H9 (cell line): ENCODE measurements at regions not wholly inside any gene's neighbourhood (a gene's known extent, or its start where the extent isn't known, plus 50 kb on each side); places are given as distances from the start of the nearest gene placed in this dataset.
"Not testable (repeated sequence)": the region's sequence is repeated elsewhere in the genome, so short reads cannot be mapped to it uniquely, and the experiment has no call there.

Experiments used
- DNase-seq: peaks from one replicate; pipeline ENCODE4 v3.0.0-alpha.2; 2017
- H2AFZ ChIP-seq: one replicate; pipeline ENCODE4 v1.6.1; 2013; ENCODE audit warnings: mild to moderate bottlenecking, low read length, control low read depth, moderate library complexity
- H2AK5ac ChIP-seq: 2 replicates; pipeline ENCODE4 v1.6.1; 2013; ENCODE audit warnings: low read length, control low read depth, mixed read lengths; ENCODE audit not compliant: insufficient read length
- H2BK120ac ChIP-seq: one replicate; pipeline ENCODE4 v1.6.1; 2013; ENCODE audit warnings: low read depth, mild to moderate bottlenecking, low read length, control low read depth, inconsistent platforms; ENCODE audit not compliant: poor library complexity, severe bottlenecking
- H2BK12ac ChIP-seq: 2 replicates; pipeline ENCODE4 v1.6.1; 2013; ENCODE audit warnings: low read length, control low read depth, mixed read lengths, low read depth; ENCODE audit not compliant: insufficient read length
- H2BK15ac ChIP-seq: 2 replicates; pipeline ENCODE4 v1.6.1; 2013; ENCODE audit warnings: low read depth, low read length, control low read depth
- H2BK20ac ChIP-seq: one replicate; pipeline ENCODE4 v1.6.1; 2013; ENCODE audit warnings: low read depth, mild to moderate bottlenecking, low read length, control low read depth, inconsistent platforms; ENCODE audit not compliant: poor library complexity, severe bottlenecking
- H2BK5ac ChIP-seq: 2 replicates; pipeline ENCODE4 v1.6.1; 2013; ENCODE audit warnings: low read length, control low read depth, mixed read lengths; ENCODE audit not compliant: insufficient read length
- H3K14ac ChIP-seq: 2 replicates; pipeline ENCODE4 v1.6.1; 2013; ENCODE audit warnings: low read length, control low read depth; ENCODE audit not compliant: insufficient read depth
- H3K18ac ChIP-seq: 2 replicates; pipeline ENCODE4 v1.6.1; 2013; ENCODE audit warnings: low read depth, mild to moderate bottlenecking, mixed read lengths, low read length, control low read depth; ENCODE audit not compliant: insufficient read length
- H3K23ac ChIP-seq: 2 replicates; pipeline ENCODE4 v1.6.1; 2013; ENCODE audit warnings: low read length, control low read depth, mixed read lengths, low read depth; ENCODE audit not compliant: insufficient read length
- H3K23me2 ChIP-seq: 2 replicates; pipeline ENCODE4 v1.6.1; 2013; ENCODE audit warnings: low read depth, mild to moderate bottlenecking, mixed read lengths, low read length, control low read depth; ENCODE audit not compliant: insufficient read length, poor library complexity, severe bottlenecking
- H3K27ac ChIP-seq: 2 replicates; pipeline ENCODE4 v1.5.1; 2013; ENCODE audit warnings: low read length, control low read depth, mixed read lengths, low read depth; ENCODE audit not compliant: insufficient read length
- H3K27me3 ChIP-seq: 2 replicates; pipeline ENCODE4 v1.6.1; 2013; ENCODE audit warnings: low read length, control low read depth, inconsistent platforms; ENCODE audit not compliant: insufficient read depth
- H3K4ac ChIP-seq: 2 replicates; pipeline ENCODE4 v1.6.1; 2013; ENCODE audit warnings: low read depth, mild to moderate bottlenecking, control low read depth, inconsistent platforms, low read length, moderate library complexity
- H3K4me1 ChIP-seq: 2 replicates; pipeline ENCODE4 v1.6.1; 2013; ENCODE audit warnings: low read length, control low read depth, inconsistent platforms; ENCODE audit not compliant: insufficient read depth
- H3K4me2 ChIP-seq: 2 replicates; pipeline ENCODE4 v1.6.1; 2013; ENCODE audit warnings: low read length, control low read depth, mixed read lengths; ENCODE audit not compliant: insufficient read length, insufficient read depth
- H3K56ac ChIP-seq: 2 replicates; pipeline ENCODE4 v1.6.1; 2013; ENCODE audit warnings: low read depth, mild to moderate bottlenecking, mixed read lengths, low read length, control low read depth; ENCODE audit not compliant: insufficient read length
- H3K79me1 ChIP-seq: 2 replicates; pipeline ENCODE4 v1.6.1; 2013; ENCODE audit warnings: low read depth, mild to moderate bottlenecking, moderate library complexity, low read length, control low read depth, inconsistent platforms; ENCODE audit not compliant: insufficient read depth, poor library complexity, severe bottlenecking
- H3K79me2 ChIP-seq: 2 replicates; pipeline ENCODE4 v1.6.1; 2013; ENCODE audit warnings: low read length, control low read depth, inconsistent platforms; ENCODE audit not compliant: insufficient read depth
- H3K9ac ChIP-seq: 2 replicates; pipeline ENCODE4 v1.6.1; 2013; ENCODE audit warnings: low read length, control low read depth, mixed read lengths; ENCODE audit not compliant: insufficient read length; ENCODE audit errors: extremely low read depth
- H3K9me3 ChIP-seq: one replicate; pipeline ENCODE4 v1.6.1; 2013; ENCODE audit warnings: low read depth, low read length, inconsistent platforms; ENCODE audit not compliant: control insufficient read depth
- H3T11ph ChIP-seq: one replicate; pipeline ENCODE4 v1.6.1; 2013; ENCODE audit warnings: mild to moderate bottlenecking, low read length, control low read depth, inconsistent platforms
- H4K20me1 ChIP-seq: one replicate; pipeline ENCODE4 v1.6.1; 2013; ENCODE audit not compliant: control insufficient read depth, insufficient read length, insufficient read depth
- H4K5ac ChIP-seq: 2 replicates; pipeline ENCODE4 v1.6.1; 2013; ENCODE audit warnings: low read depth, mild to moderate bottlenecking, mixed read lengths, low read length, control low read depth; ENCODE audit not compliant: insufficient read length
- H4K8ac ChIP-seq: replicated peaks from 2 replicates; pipeline ENCODE4 v1.6.1; 2013; ENCODE audit warnings: low read length, control low read depth, mixed read lengths, low read depth; ENCODE audit not compliant: insufficient read length
- H4K91ac ChIP-seq: 2 replicates; pipeline ENCODE4 v1.6.1; 2013; ENCODE audit warnings: low read depth, mild to moderate bottlenecking, moderate library complexity, mixed read lengths, low read length, control low read depth; ENCODE audit not compliant: insufficient read length
- H3K27ac Mint-ChIP-seq, 3 experiments: 2 replicates in 2 of 3; 3 replicates in 1 of 3; pipeline ENCODE4 v1.8.0; 2020 to 2021; ENCODE audit warnings: mixed read lengths in 3 of 3, mild to moderate bottlenecking in 1 of 3, moderate library complexity in 1 of 3
- H3K27me3 Mint-ChIP-seq: 2 replicates; pipeline ENCODE4 v1.8.0; 2021; ENCODE audit warnings: low read depth, mild to moderate bottlenecking, moderate library complexity, mixed read lengths
- H3K36me3 Mint-ChIP-seq, 3 experiments: 2 replicates in 2 of 3; 3 replicates in 1 of 3; pipeline ENCODE4 v1.8.0; 2020 to 2021; ENCODE audit warnings: low read depth in 3 of 3, mixed read lengths in 3 of 3; ENCODE audit not compliant: insufficient read depth in 1 of 3
- H3K4me1 Mint-ChIP-seq, 2 experiments: 2 replicates each; pipeline ENCODE4 v1.8.0; 2020; ENCODE audit warnings: mixed read lengths in 2 of 2
- H3K4me3 Mint-ChIP-seq, 2 experiments: 2 replicates in 1 of 2; 3 replicates in 1 of 2; pipeline ENCODE4 v1.8.0; 2020 to 2021; ENCODE audit warnings: mild to moderate bottlenecking in 2 of 2, mixed read lengths in 2 of 2, moderate library complexity in 1 of 2
- H3K9me3 Mint-ChIP-seq, 2 experiments: 2 replicates in 1 of 2; 3 replicates in 1 of 2; pipeline ENCODE4 v1.8.0; 2020; ENCODE audit warnings: mild to moderate bottlenecking in 2 of 2, mixed read lengths in 2 of 2, moderate library complexity in 1 of 2
- WGBS: extraction: QIAGEN DNeasy Blood & Tissue Kit; methylation state at CpG from one replicate; pipeline ENCODE4 v1.1.7; 2013; ENCODE audit warnings: missing lambda C conversion rate, low lambda C conversion rate, mixed read lengths; ENCODE audit not compliant: insufficient read length; ENCODE audit errors: extremely low coverage; 5-methylcytosine and 5-hydroxymethylcytosine counted together

- not testable (repeated sequence) for H3K79me1 ChIP-seq, H3K14ac ChIP-seq, H3K9me3 Mint-ChIP-seq, H3K27ac Mint-ChIP-seq, H3K9ac ChIP-seq, H2BK5ac ChIP-seq, H2AFZ ChIP-seq, H3K18ac ChIP-seq, H4K8ac ChIP-seq, H2BK15ac ChIP-seq, H3K4me3 Mint-ChIP-seq, H3K4me2 ChIP-seq, H4K5ac ChIP-seq, H3K27me3 ChIP-seq, H3K56ac ChIP-seq, H4K91ac ChIP-seq, H4K20me1 ChIP-seq, H3K4ac ChIP-seq, DNase-seq, H2BK12ac ChIP-seq, H3K23ac ChIP-seq, H3K79me2 ChIP-seq, H3T11ph ChIP-seq, H2BK120ac ChIP-seq, H3K4me1 Mint-ChIP-seq, H2AK5ac ChIP-seq, H3K9me3 ChIP-seq, H3K23me2 ChIP-seq, H3K27me3 Mint-ChIP-seq, H3K27ac ChIP-seq, H3K4me1 ChIP-seq, H3K36me3 Mint-ChIP-seq, H2BK20ac ChIP-seq
- WGBS, result no CpG with 5 or more reads among the region's 24 CpGs
Measured at GRCh38 chr21:6087579-6088178, 4433.7 kb upstream of the TPTE start.

DNA sequence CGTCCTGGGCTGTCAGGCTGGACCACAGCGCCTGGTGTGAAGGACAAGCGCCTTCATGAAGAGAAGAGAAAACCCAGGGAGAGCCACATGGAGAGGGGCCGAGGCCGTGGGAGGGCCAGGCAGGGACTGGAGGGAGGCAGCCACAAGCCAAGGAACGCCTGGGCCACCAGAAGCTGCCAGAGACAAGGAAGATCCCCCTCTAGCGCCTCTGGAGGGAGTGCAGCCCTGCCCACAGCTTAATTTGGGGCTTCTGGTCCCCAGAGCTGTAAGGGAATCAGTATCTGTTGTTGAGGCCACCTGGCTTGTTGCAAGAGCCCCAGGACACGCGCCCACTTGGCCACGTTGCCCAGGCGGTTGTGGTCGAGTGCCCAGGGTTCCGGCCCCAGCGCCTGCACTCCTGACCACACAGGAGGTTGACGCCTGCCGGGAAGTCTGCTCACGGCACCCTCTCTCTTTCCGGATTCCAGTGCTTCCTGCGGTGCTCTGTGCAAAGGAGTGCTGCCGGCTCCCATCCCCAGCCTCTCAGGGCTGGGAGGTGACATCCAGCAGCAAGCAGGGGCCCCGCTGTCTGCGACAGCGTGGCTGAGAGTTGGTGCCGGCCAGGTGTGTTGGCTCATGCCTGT, 4431.0 kb upstream of the TPTE start:
- H2AK5ac ChIP-seq, H3K56ac ChIP-seq, H3K9me3 ChIP-seq, H2BK20ac ChIP-seq, H2BK12ac ChIP-seq, H3T11ph ChIP-seq, DNase-seq, H4K20me1 ChIP-seq, H3K4ac ChIP-seq, H3K79me2 ChIP-seq, H3K9me3 Mint-ChIP-seq, H3K79me1 ChIP-seq, H3K18ac ChIP-seq, H4K8ac ChIP-seq, H3K23ac ChIP-seq, H3K9ac ChIP-seq, H3K14ac ChIP-seq, H3K27me3 Mint-ChIP-seq, H3K27ac Mint-ChIP-seq, H2AFZ ChIP-seq, H2BK15ac ChIP-seq, H3K4me2 ChIP-seq, H3K4me1 Mint-ChIP-seq, H3K36me3 Mint-ChIP-seq, H2BK5ac ChIP-seq, H3K4me1 ChIP-seq, H4K91ac ChIP-seq, H3K4me3 Mint-ChIP-seq, H3K27me3 ChIP-seq, H2BK120ac ChIP-seq, H3K27ac ChIP-seq, H3K23me2 ChIP-seq, H4K5ac ChIP-seq: not testable (repeated sequence)
- no CpG with 5 or more reads among the region's 24 CpGs for WGBS
